ENCODE measurements at regions not wholly inside any gene's neighbourhood (a gene's known extent, or its start where the extent isn't known, plus 50 kb on each side); places are given as distances from the start of the nearest gene placed in this dataset.

DNA sequence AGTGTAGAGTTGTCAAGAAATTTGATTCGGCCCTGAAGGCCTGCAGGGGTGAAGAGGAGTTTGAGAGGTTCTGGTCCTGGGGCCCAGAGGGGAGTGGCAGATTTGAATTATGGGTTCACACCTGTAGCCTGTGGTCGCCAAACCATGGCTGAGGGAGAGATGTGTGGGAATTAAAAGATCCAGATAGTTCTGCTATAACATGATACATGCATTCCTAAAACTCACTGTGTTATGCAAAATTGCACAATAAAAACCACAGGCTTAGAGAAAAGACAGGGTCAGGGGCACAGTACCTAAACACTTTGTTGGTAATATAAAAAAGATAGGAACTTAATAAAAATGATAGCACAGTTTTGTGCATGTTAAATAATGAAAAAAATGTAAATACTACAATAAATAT is 106.2 kb downstream of the TMEM30B start:
- TF ChIP-seq SUZ12 (IDR thresholded peaks at IDR 0.05; ENCODE audit: extremely low read depth, insufficient read depth, insufficient read length) (no peak), ZNF274 (IDR thresholded peaks at IDR 0.05; ENCODE audit: low read depth, low read length) (no peak), YY1 (IDR thresholded peaks at IDR 0.05; ENCODE audit: insufficient read depth, insufficient read length) (no peak)

Measured in NT2/D1 (cell line).